ENCODE measurements at regions not wholly inside any gene's neighbourhood (a gene's known extent, or its start where the extent isn't known, plus 50 kb on each side); places are given as distances from the start of the nearest gene placed in this dataset. TPM values are rescaled to one million over a fixed set of nuclear protein-coding genes. Genes with fewer than 3 reads are reported as not detected.

Small RNAs in the stretch of these regions (small RNA-seq; reads per million reads assigned to genes)
- gene AC138701.2 (ENCODE audit: low replicate concordance) (not detected), gene IGHD1OR15-1A (ENCODE audit: low replicate concordance) (not detected), gene IGHD2OR15-2A (ENCODE audit: low replicate concordance) (not detected), gene IGHD3OR15-3A (ENCODE audit: low replicate concordance) (not detected), gene IGHD4OR15-4A (ENCODE audit: low replicate concordance) (not detected), gene IGHD5OR15-5A (ENCODE audit: low replicate concordance) (not detected), gene RN7SL584P (ENCODE audit: low replicate concordance) (not detected), gene RNU6-978P (ENCODE audit: low replicate concordance) (not detected)
